SK-N-SH treated with all-trans-retinoic acid at 6 μM for 48 hours (cell line): ENCODE measurements at regions not wholly inside any gene's neighbourhood (a gene's known extent, or its start where the extent isn't known, plus 50 kb on each side); places are given as distances from the start of the nearest gene placed in this dataset.

ENCODE experiments used
- ATAC-seq: fragments of 200-7000 bp; cut with Tn5 transposase; 3 replicates; pipeline ENCODE4 v1.9.1; 2020; ENCODE audit warnings: mild to moderate bottlenecking, moderate library complexity
- ARNTL ChIP-seq: fragments of 450-650 bp; formaldehyde crosslinking; IDR thresholded peaks from 2 replicates; pipeline ENCODE4 v1.5.0; 2020; ENCODE audit warnings: low read depth, mild to moderate bottlenecking, moderate library complexity, borderline replicate concordance
- BACH2 ChIP-seq: fragments of 250-450 bp; sonication (Bioruptor Pico); IDR thresholded peaks from 2 replicates; pipeline ENCODE4 v1.9.0; 2021; ENCODE audit warnings: mild to moderate bottlenecking, borderline replicate concordance
- ESRRG ChIP-seq: fragments of 250-450 bp; sonication (Bioruptor Pico); IDR thresholded peaks from 2 replicates; pipeline ENCODE4 v1.6.1; 2021; ENCODE audit warnings: mild to moderate bottlenecking
- GLIS3 ChIP-seq: fragments of 250-450 bp; sonication (Bioruptor Pico); IDR thresholded peaks from 2 replicates; pipeline ENCODE4 v1.5.0; 2020; ENCODE audit warnings: mild to moderate bottlenecking, moderate library complexity
- ISL1 ChIP-seq: fragments of 250-450 bp; sonication (Bioruptor Pico); IDR thresholded peaks from 2 replicates; pipeline ENCODE4 v2.1.2; 2022; ENCODE audit warnings: mild to moderate bottlenecking, moderate library complexity
- OSR1 ChIP-seq: fragments of 250-450 bp; sonication (Bioruptor Pico); IDR thresholded peaks from 2 replicates; pipeline ENCODE4 v1.8.0; 2022; ENCODE audit warnings: moderate library complexity, mild to moderate bottlenecking, inconsistent platforms
- PPARA ChIP-seq: fragments of 250-450 bp; sonication (Bioruptor Pico); IDR thresholded peaks from 2 replicates; pipeline ENCODE4 v1.5.0; 2020; ENCODE audit warnings: mild to moderate bottlenecking, borderline replicate concordance
- RARB ChIP-seq: fragments of 250-450 bp; sonication (Bioruptor Pico); IDR thresholded peaks from 2 replicates; pipeline ENCODE4 v1.8.0; 2021; ENCODE audit warnings: mild to moderate bottlenecking, moderate library complexity
- TCF4 ChIP-seq: fragments of 250-450 bp; sonication (Bioruptor Pico); IDR thresholded peaks from 2 replicates; pipeline ENCODE4 v1.8.0; 2021; ENCODE audit warnings: mild to moderate bottlenecking, moderate library complexity, borderline replicate concordance
- TOX ChIP-seq: fragments of 250-450 bp; sonication (Bioruptor Pico); IDR thresholded peaks from 2 replicates; pipeline ENCODE4 v1.8.0; 2021; ENCODE audit warnings: mild to moderate bottlenecking, moderate library complexity, borderline replicate concordance
- ZC3H10 ChIP-seq: fragments of 250-450 bp; sonication (Bioruptor Pico); IDR thresholded peaks from 2 replicates; pipeline ENCODE4 v1.5.1; 2021; ENCODE audit warnings: mild to moderate bottlenecking, moderate library complexity
- ZFP3 ChIP-seq: fragments of 250-450 bp; sonication (Bioruptor Pico); IDR thresholded peaks from 2 replicates; pipeline ENCODE4 v1.5.0; 2020; ENCODE audit warnings: mild to moderate bottlenecking, moderate library complexity
- ZFP30 ChIP-seq: fragments of 450-650 bp; formaldehyde crosslinking; IDR thresholded peaks from 2 replicates; pipeline ENCODE4 v1.5.0; 2022; ENCODE audit warnings: mild to moderate bottlenecking, moderate library complexity
- ZNF565 ChIP-seq: fragments of 450-650 bp; formaldehyde crosslinking; conservative IDR thresholded peaks from 2 replicates; pipeline ENCODE4 v1.5.0; 2020; ENCODE audit warnings: low read depth, mild to moderate bottlenecking, moderate library complexity
- ZNF70 ChIP-seq: fragments of 450-650 bp; formaldehyde crosslinking; IDR thresholded peaks from 2 replicates; pipeline ENCODE4 v1.5.0; 2020; ENCODE audit warnings: mild to moderate bottlenecking, moderate library complexity
- ZNF8 ChIP-seq: fragments of 450-650 bp; formaldehyde crosslinking; IDR thresholded peaks from 2 replicates; pipeline ENCODE4 v1.5.0; 2020; ENCODE audit warnings: mild to moderate bottlenecking, moderate library complexity
- TF ChIP-seq, protein P1 (sequence below): fragments of 250-450 bp; sonication (Bioruptor Pico); IDR thresholded peaks from 2 replicates; pipeline ENCODE4 v1.5.1; 2021; ENCODE audit warnings: mild to moderate bottlenecking, moderate library complexity
- TF ChIP-seq, protein P2 (sequence below): fragments of 250-450 bp; sonication (Bioruptor Pico); IDR thresholded peaks from 2 replicates; pipeline ENCODE4 v1.5.1; 2020; ENCODE audit warnings: low read depth, mild to moderate bottlenecking, moderate library complexity
- TF ChIP-seq, protein P3 (sequence below): fragments of 250-450 bp; sonication (Bioruptor Pico); IDR thresholded peaks from 2 replicates; pipeline ENCODE4 v1.8.0; 2021; ENCODE audit warnings: low read depth, mild to moderate bottlenecking, moderate library complexity, borderline replicate concordance
- TF ChIP-seq, protein P4 (sequence below): fragments of 250-450 bp; sonication (Bioruptor Pico); IDR thresholded peaks from 2 replicates; pipeline ENCODE4 v1.8.0; 2020; ENCODE audit warnings: mild to moderate bottlenecking, moderate library complexity, borderline replicate concordance

DNA sequence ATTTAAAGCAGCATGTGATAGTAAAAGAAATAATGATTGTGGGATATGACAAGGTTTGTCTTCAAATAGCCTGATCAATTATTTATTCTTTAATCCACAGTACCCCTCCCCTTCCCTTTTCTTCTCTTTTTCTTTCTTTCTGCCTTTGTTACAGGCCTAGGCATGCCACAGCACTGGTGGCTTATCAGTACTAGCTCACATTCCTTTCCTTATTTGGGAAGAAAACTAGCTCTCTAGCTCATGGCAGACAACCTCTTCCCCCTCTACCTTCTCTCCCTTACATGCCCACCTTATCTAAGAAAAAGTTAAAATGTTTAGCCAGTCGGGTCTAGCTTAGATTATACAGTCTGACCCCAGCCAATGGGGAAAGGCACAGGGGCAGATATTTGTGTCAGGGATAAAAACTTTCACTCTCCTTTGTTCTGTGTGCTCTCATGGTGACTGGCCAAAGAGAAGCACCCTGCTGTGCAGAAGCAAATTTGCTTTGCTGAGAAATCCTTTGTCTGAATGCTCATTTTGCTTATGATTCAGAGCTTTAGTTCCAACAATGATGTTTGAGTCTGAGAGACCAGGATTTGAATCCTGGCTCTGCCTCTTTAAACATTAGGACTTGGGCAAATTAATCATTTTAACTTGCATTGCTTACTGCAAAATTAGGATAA, 75.8 kb upstream of the CDH12 start:
- TF ChIP-seq ZNF70 (CRISPR knock-in tag) (no peak), ZFP30 (CRISPR knock-in tag) (no peak), ZFP3 (CRISPR knock-in tag) (no peak), ZNF565 (CRISPR knock-in tag) (no peak)
- TF ChIP-seq, protein P1, sequence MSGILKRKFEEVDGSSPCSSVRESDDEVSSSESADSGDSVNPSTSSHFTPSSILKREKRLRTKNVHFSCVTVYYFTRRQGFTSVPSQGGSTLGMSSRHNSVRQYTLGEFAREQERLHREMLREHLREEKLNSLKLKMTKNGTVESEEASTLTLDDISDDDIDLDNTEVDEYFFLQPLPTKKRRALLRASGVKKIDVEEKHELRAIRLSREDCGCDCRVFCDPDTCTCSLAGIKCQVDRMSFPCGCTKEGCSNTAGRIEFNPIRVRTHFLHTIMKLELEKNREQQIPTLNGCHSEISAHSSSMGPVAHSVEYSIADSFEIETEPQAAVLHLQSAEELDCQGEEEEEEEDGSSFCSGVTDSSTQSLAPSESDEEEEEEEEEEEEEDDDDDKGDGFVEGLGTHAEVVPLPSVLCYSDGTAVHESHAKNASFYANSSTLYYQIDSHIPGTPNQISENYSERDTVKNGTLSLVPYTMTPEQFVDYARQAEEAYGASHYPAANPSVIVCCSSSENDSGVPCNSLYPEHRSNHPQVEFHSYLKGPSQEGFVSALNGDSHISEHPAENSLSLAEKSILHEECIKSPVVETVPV (CRISPR knock-in tag), result no peak
- ATAC-seq, result no peak

DNA sequence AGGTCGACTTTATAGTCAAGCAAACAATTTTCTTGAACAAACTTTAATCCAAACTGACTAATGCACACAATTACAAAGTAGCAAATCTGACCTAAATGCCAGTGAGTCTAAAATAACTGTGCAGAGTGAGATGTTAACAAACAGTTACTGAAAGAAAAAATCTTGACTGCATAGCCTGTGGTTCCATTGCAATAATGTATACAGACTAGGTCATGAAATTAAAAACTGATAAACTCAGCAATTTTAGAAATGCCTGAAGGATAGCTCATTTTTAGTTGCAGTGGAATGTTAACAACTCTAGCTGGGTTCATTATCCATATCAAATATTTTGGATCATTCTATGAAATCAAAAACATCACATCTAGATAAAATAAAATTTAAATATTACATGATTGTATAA, 73.4 kb upstream of the CDH12 start:
- TF ChIP-seq TOX (CRISPR knock-in tag) (no peak), ZC3H10 (CRISPR knock-in tag) (no peak), OSR1 (CRISPR knock-in tag) (no peak), ARNTL (CRISPR knock-in tag) (no peak)
- TF ChIP-seq, protein P2, sequence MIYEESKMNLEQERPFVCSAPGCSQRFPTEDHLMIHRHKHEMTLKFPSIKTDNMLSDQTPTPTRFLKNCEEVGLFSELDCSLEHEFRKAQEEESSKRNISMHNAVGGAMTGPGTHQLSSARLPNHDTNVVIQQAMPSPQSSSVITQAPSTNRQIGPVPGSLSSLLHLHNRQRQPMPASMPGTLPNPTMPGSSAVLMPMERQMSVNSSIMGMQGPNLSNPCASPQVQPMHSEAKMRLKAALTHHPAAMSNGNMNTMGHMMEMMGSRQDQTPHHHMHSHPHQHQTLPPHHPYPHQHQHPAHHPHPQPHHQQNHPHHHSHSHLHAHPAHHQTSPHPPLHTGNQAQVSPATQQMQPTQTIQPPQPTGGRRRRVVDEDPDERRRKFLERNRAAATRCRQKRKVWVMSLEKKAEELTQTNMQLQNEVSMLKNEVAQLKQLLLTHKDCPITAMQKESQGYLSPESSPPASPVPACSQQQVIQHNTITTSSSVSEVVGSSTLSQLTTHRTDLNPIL (CRISPR knock-in tag), result no peak
- no peak for ATAC-seq

DNA sequence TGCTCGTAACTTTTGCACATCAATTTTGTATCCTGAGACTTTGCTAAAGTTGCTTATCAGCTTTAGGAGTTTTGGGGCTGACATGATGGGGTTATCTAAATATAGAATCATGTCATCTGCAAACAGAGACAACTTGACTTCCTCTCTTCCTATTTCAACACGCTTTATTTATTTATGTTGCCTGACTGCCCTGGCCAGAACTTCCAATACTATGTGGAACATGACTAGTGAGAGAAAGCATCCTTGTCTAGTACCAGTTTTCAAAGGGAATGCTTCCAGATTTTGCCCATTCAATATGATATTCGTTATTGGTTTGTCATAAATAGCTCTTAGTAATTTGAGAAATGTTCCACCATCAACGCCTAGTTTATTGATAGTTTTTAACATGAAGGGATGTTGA, 65.4 kb upstream of the CDH12 start:
- no peak for TF ChIP-seq TOX (CRISPR knock-in tag)
- no peak for TF ChIP-seq ZC3H10 (CRISPR knock-in tag)
- no peak for TF ChIP-seq ESRRG
- no peak for TF ChIP-seq GLIS3 (CRISPR knock-in tag)
- TF ChIP-seq, protein P2 (CRISPR knock-in tag), result no peak
- ATAC-seq, result no peak

DNA sequence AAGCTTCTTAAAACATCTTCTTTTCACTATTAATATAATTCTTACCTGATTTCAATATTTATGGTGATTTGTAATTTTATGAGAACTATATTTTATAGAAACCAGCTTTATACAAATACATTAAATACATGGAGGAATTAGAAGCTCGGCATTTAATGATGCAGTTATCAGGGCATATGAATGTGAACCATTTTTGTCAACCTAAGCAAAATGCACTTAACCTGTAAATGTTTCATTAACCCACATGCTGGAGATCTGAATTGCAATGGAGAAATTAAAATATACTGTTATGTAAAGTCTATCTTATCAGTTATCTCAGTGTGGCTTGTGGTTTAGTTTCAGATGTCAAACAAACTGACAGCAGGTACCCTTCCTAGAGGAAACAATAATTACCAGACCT, 63.2 kb upstream of the CDH12 start:
- no peak for ATAC-seq
- TF ChIP-seq BACH2 (CRISPR knock-in tag) (no peak), ZFP3 (CRISPR knock-in tag) (no peak), ARNTL (CRISPR knock-in tag) (no peak)
- TF ChIP-seq, protein P3, sequence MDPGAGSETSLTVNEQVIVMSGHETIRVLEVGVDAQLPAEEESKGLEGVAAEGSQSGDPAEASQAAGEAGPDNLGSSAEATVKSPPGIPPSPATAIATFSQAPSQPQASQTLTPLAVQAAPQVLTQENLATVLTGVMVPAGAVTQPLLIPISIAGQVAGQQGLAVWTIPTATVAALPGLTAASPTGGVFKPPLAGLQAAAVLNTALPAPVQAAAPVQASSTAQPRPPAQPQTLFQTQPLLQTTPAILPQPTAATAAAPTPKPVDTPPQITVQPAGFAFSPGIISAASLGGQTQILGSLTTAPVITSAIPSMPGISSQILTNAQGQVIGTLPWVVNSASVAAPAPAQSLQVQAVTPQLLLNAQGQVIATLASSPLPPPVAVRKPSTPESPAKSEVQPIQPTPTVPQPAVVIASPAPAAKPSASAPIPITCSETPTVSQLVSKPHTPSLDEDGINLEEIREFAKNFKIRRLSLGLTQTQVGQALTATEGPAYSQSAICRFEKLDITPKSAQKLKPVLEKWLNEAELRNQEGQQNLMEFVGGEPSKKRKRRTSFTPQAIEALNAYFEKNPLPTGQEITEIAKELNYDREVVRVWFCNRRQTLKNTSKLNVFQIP (CRISPR knock-in tag), result no peak

DNA sequence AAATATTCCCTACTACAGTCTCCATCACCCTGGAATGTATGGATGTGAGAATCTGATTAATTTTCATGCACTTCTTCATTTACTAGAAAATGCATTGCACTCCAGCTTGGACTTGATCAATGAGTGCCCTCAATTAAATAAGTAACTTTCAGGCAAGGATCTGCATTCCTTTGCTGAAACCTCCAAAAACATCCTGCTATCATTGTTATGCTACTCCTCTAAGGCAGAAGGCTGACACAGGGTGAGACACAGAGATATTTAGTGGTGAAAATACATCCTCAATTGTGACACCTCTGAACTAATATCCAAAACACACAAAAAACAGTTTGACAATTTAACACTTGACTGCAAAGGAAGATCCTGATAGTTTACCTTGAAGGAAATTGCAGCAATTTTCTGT, 57.9 kb upstream of the CDH12 start:
- no peak for TF ChIP-seq PPARA (CRISPR knock-in tag)
- no peak for TF ChIP-seq TCF4 (CRISPR knock-in tag)
- no peak for TF ChIP-seq ARNTL (CRISPR knock-in tag)
- TF ChIP-seq, protein P4, sequence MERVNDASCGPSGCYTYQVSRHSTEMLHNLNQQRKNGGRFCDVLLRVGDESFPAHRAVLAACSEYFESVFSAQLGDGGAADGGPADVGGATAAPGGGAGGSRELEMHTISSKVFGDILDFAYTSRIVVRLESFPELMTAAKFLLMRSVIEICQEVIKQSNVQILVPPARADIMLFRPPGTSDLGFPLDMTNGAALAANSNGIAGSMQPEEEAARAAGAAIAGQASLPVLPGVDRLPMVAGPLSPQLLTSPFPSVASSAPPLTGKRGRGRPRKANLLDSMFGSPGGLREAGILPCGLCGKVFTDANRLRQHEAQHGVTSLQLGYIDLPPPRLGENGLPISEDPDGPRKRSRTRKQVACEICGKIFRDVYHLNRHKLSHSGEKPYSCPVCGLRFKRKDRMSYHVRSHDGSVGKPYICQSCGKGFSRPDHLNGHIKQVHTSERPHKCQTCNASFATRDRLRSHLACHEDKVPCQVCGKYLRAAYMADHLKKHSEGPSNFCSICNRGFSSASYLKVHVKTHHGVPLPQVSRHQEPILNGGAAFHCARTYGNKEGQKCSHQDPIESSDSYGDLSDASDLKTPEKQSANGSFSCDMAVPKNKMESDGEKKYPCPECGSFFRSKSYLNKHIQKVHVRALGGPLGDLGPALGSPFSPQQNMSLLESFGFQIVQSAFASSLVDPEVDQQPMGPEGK (CRISPR knock-in tag), result no peak
- no peak for TF ChIP-seq RARB
- TF ChIP-seq ZNF70 (CRISPR knock-in tag), result no peak
- no peak for TF ChIP-seq ZNF565 (CRISPR knock-in tag)
- no peak for TF ChIP-seq ZC3H10 (CRISPR knock-in tag)
- no peak for TF ChIP-seq ZNF8 (CRISPR knock-in tag)
- TF ChIP-seq, protein P2 (CRISPR knock-in tag), result no peak
- no peak for TF ChIP-seq ISL1
- TF ChIP-seq OSR1 (CRISPR knock-in tag), result no peak
- ATAC-seq, result no peak
